Coronary artery (tissue), 2 donors: ENCODE measurements at regions not wholly inside any gene's neighbourhood (a gene's known extent, or its start where the extent isn't known, plus 50 kb on each side); places are given as distances from the start of the nearest gene placed in this dataset.

Source experiments
- DNase-seq: peaks from one replicate; pipeline ENCODE4 v3.0.0-alpha.2; 2017; ENCODE audit warnings: low spot score
- H3K27ac ChIP-seq, 2 donors: fragments of 200-600 bp; sonication (generic); one replicate each; pipeline ENCODE4 v1.5.1; 2016 to 2019
- H3K4me3 ChIP-seq: fragments of 200-600 bp; sonication (generic); 2 replicates; pipeline ENCODE4 v1.5.1; 2016; ENCODE audit warnings: mild to moderate bottlenecking, moderate library complexity
- CTCF ChIP-seq: fragments of 200-600 bp; sonication (generic); IDR thresholded peaks from one replicate; pipeline ENCODE4 v1.5.1; 2019; ENCODE audit warnings: antibody characterized with exemption

- no peak for DNase-seq
- Histone ChIP-seq H3K4me3 (no peak overlapping the region), H3K27ac (no peak overlapping the region)
- no peak for TF ChIP-seq CTCF
Measured at GRCh38 chr5:44002381-44002901, 386.8 kb downstream of the FGF10 start.

- DNase-seq, result no peak
- Histone ChIP-seq H3K27ac (no peak overlapping the region), H3K4me3 (no peak overlapping the region)
- TF ChIP-seq CTCF, result no peak
Measured at GRCh38 chr5:44001675-44002380, 387.4 kb downstream of the FGF10 start.

- peak overlapping the region; percentile 6 for H3K4me3 ChIP-seq
- no peak for TF ChIP-seq CTCF
- DNase-seq, result no peak
- no peak overlapping the region for H3K27ac ChIP-seq
Measured at GRCh38 chr5:44001236-44001635, 388.0 kb downstream of the FGF10 start.

- TF ChIP-seq CTCF, result no peak
- Histone ChIP-seq H3K4me3 (peak overlapping the region; percentile 14), H3K27ac (no peak overlapping the region)
- DNase-seq, result no peak
Measured at GRCh38 chr5:43997647-43998272, 391.5 kb downstream of the FGF10 start.

GRCh38 chr5:43996221-43996620 lies 393.0 kb downstream of the FGF10 start:
- Histone ChIP-seq H3K4me3 (no peak overlapping the region), H3K27ac (no peak overlapping the region)
- TF ChIP-seq CTCF, result no peak
- no peak for DNase-seq

GRCh38 chr5:43994352-43994708 lies 391.4 kb downstream of the NNT start:
- DNase-seq, result no peak
- Histone ChIP-seq H3K27ac (no peak overlapping the region), H3K4me3 (no peak overlapping the region)
- no peak for TF ChIP-seq CTCF
